BLaER1 treated with 17β-estradiol and CSF1 and Interleukin-3, amounts not matched to agents 10 nM and 100 nM (cell line): ENCODE measurements at regions not wholly inside any gene's neighbourhood (a gene's known extent, or its start where the extent isn't known, plus 50 kb on each side); places are given as distances from the start of the nearest gene placed in this dataset.

Experiments
- H3K27ac ChIP-seq, 11 experiments: shearing (Covaris generic); formaldehyde crosslinking; 2 replicates each; pipeline ENCODE4 v1.8.1; 2022
- H3K27me3 ChIP-seq, 11 experiments: shearing (Covaris generic); formaldehyde crosslinking; 2 replicates each; pipeline ENCODE4 v1.8.1; 2022
- H3K36me3 ChIP-seq, 11 experiments: shearing (Covaris generic); formaldehyde crosslinking; 2 replicates each; pipeline ENCODE4 v1.8.1; 2022
- H3K4me1 ChIP-seq, 10 experiments: shearing (Covaris generic); formaldehyde crosslinking; 2 replicates each; pipeline ENCODE4 v1.8.1; 2022
- H3K4me2 ChIP-seq, 11 experiments: shearing (Covaris generic); formaldehyde crosslinking; 2 replicates each; pipeline ENCODE4 v1.8.1; 2022
- H3K4me3 ChIP-seq, 10 experiments: shearing (Covaris generic); formaldehyde crosslinking; 2 replicates each; pipeline ENCODE4 v1.8.1; 2022
- H3K9ac ChIP-seq, 11 experiments: shearing (Covaris generic); formaldehyde crosslinking; 2 replicates each; pipeline ENCODE4 v1.8.1; 2022
- H3K9me3 ChIP-seq, 11 experiments: shearing (Covaris generic); formaldehyde crosslinking; replicated peaks in 1 of 11; 2 replicates each; pipeline ENCODE4 v1.8.1; 2022
- H4K20me1 ChIP-seq, 11 experiments: shearing (Covaris generic); formaldehyde crosslinking; 2 replicates each; pipeline ENCODE4 v1.8.1; 2022
- Cebpa-rat ChIP-seq, 11 experiments: shearing (Covaris generic); IDR thresholded peaks; 2 replicates each; pipeline ENCODE4 v1.8.1; 2022

- H3K9ac ChIP-seq, result no peak overlapping the region
- no peak overlapping the region for H3K4me2 ChIP-seq
Observed at GRCh38 chr5:73322437-73323076, 126.0 kb downstream of the FOXD1 start.

GRCh38 chr5:73321757-73322436 is 126.7 kb downstream of the FOXD1 start:
- TF ChIP-seq Cebpa-rat (IDR thresholded peaks at IDR 0.05), result no peak
- Histone ChIP-seq H4K20me1 (no peaks in the 10 kb centered on the region; a peak in 1 of 22 replicates), H3K4me1 (peaks cover 0 to 13% (median 0%) of the 10 kb centered on the region in 10 experiments; a peak in 4 of 20 replicates), H3K27me3 (peaks cover 0 to 8% (median 0%) of the 10 kb centered on the region in 11 experiments; a peak in 1 of 22 replicates), H3K36me3 (no peaks in the 10 kb centered on the region), H3K4me2 (no peak overlapping the region), H3K4me3 (no peak overlapping the region), H3K9me3 (no peaks in the 10 kb centered on the region), H3K9ac (no peak overlapping the region), H3K27ac (no peak overlapping the region)

More at GRCh38 chr5:73322437-73323076, 126.0 kb downstream of the FOXD1 start:
- Histone ChIP-seq H4K20me1 (no peaks in the 10 kb centered on the region), H3K27ac (no peak overlapping the region), H3K4me1 (peaks cover 0 to 13% (median 0%) of the 10 kb centered on the region in 10 experiments; a peak in 4 of 20 replicates), H3K27me3 (peaks cover 0 to 2% (median 0%) of the 10 kb centered on the region in 11 experiments; a peak in 1 of 22 replicates), H3K36me3 (no peaks in the 10 kb centered on the region), H3K9me3 (no peaks in the 10 kb centered on the region), H3K4me3 (no peak overlapping the region)
- TF ChIP-seq Cebpa-rat (IDR thresholded peaks at IDR 0.05), result no peak

GRCh38 chr5:73319036-73319435 is 129.5 kb downstream of the FOXD1 start:
- no peak for TF ChIP-seq Cebpa-rat (IDR thresholded peaks at IDR 0.05)
- peaks cover 0 to 10% (median 0%) of the 10 kb centered on the region in 11 experiments; a peak in 1 of 22 replicates for H3K27me3 ChIP-seq
- H3K4me3 ChIP-seq, result no peak overlapping the region
- peak overlapping the region in 3 of 11 experiments; percentile 3 to 34 (median 8); a peak in 4 of 22 replicates for H3K4me2 ChIP-seq
- no peaks in the 10 kb centered on the region; a peak in 1 of 22 replicates for H4K20me1 ChIP-seq
- H3K4me1 ChIP-seq, result peaks cover 0 to 13% (median 0%) of the 10 kb centered on the region in 10 experiments; a peak in 4 of 20 replicates
- H3K9me3 ChIP-seq, result no peaks in the 10 kb centered on the region
- no peak overlapping the region for H3K27ac ChIP-seq
- H3K36me3 ChIP-seq, result no peaks in the 10 kb centered on the region
- H3K9ac ChIP-seq, result no peak overlapping the region

- Histone ChIP-seq H3K4me1 (peaks cover 0 to 13% (median 0%) of the 10 kb centered on the region in 10 experiments; a peak in 4 of 20 replicates), H3K9ac (no peak overlapping the region)
Observed at GRCh38 chr5:73318308-73318719, 130.3 kb downstream of the FOXD1 start.

GRCh38 chr5:73317523-73317922 is 131.1 kb downstream of the FOXD1 start:
- H3K27ac ChIP-seq, result no peak overlapping the region
- H3K4me1 ChIP-seq, result peaks cover 2 to 16% (median 5%) of the 10 kb centered on the region in 10 experiments; a peak in 18 of 20 replicates
- peaks cover 0 to 10% (median 0%) of the 10 kb centered on the region in 11 experiments; a peak in 1 of 22 replicates for H3K27me3 ChIP-seq
- no peak overlapping the region for H3K4me2 ChIP-seq
- no peak overlapping the region for H3K4me3 ChIP-seq
- H3K9me3 ChIP-seq, result no peaks in the 10 kb centered on the region
- no peak overlapping the region for H3K9ac ChIP-seq
- H4K20me1 ChIP-seq, result no peaks in the 10 kb centered on the region; a peak in 1 of 22 replicates
- TF ChIP-seq Cebpa-rat (IDR thresholded peaks at IDR 0.05), result no peak
- H3K36me3 ChIP-seq, result no peaks in the 10 kb centered on the region

More at GRCh38 chr5:73318308-73318719, 130.3 kb downstream of the FOXD1 start:
- H3K27me3 ChIP-seq, result peaks cover 0 to 10% (median 0%) of the 10 kb centered on the region in 11 experiments; a peak in 1 of 22 replicates
- no peak overlapping the region for H3K27ac ChIP-seq
- no peak for TF ChIP-seq Cebpa-rat (IDR thresholded peaks at IDR 0.05)
- H3K4me2 ChIP-seq, result peak overlapping the region in 2 of 11 experiments; percentile 3 to 34; a peak in 2 of 22 replicates
- no peaks in the 10 kb centered on the region; a peak in 1 of 22 replicates for H4K20me1 ChIP-seq
- no peak overlapping the region for H3K4me3 ChIP-seq
- no peaks in the 10 kb centered on the region for H3K9me3 ChIP-seq
- no peaks in the 10 kb centered on the region for H3K36me3 ChIP-seq

- peaks cover 6 to 24% (median 17%) of the 10 kb centered on the region in 10 experiments; a peak in 19 of 20 replicates for H3K4me1 ChIP-seq
- no peaks in the 10 kb centered on the region; a peak in 1 of 22 replicates for H4K20me1 ChIP-seq
- no peak overlapping the region for H3K4me3 ChIP-seq
- H3K27ac ChIP-seq, result no peak overlapping the region
- no peaks in the 10 kb centered on the region for H3K36me3 ChIP-seq
- no peaks in the 10 kb centered on the region for H3K9me3 ChIP-seq
- H3K27me3 ChIP-seq, result peaks cover 0 to 28% (median 14%) of the 10 kb centered on the region in 11 experiments; a peak in 13 of 22 replicates
- H3K9ac ChIP-seq, result no peak overlapping the region
- H3K4me2 ChIP-seq, result no peak overlapping the region
- TF ChIP-seq Cebpa-rat (IDR thresholded peaks at IDR 0.05), result no peak
Observed at GRCh38 chr5:73314395-73315257, 134.0 kb downstream of the FOXD1 start.

GRCh38 chr5:73312872-73313510 is 135.6 kb downstream of the FOXD1 start:
- no peaks in the 10 kb centered on the region for H3K9me3 ChIP-seq
- H3K4me2 ChIP-seq, result peak overlapping the region; percentile 28 to 68 (median 45); a peak in 21 of 22 replicates
- TF ChIP-seq Cebpa-rat (IDR thresholded peaks at IDR 0.05), result no peak
- no peaks in the 10 kb centered on the region; a peak in 1 of 22 replicates for H4K20me1 ChIP-seq
- H3K9ac ChIP-seq, result no peak overlapping the region
- H3K27ac ChIP-seq, result no peak overlapping the region
- H3K27me3 ChIP-seq, result peaks cover 0 to 36% (median 14%) of the 10 kb centered on the region in 11 experiments; a peak in 13 of 22 replicates
- peaks cover 6 to 21% (median 15%) of the 10 kb centered on the region in 10 experiments; a peak in 19 of 20 replicates for H3K4me1 ChIP-seq
- H3K4me3 ChIP-seq, result no peak overlapping the region
- H3K36me3 ChIP-seq, result no peaks in the 10 kb centered on the region
